Activated T-helper 2 cell treated with anti-CD3 and anti-CD28 coated beads, Interferon-gamma antibody, Interleukin-2, Interleukin-4, amounts not matched to agents 10 μg/mL and 5 μg/mL and 100 μg/mL, durations not matched to agents 14 hours and 24 hours and 36 hours (primary cell): ENCODE measurements at regions not wholly inside any gene's neighbourhood (a gene's known extent, or its start where the extent isn't known, plus 50 kb on each side); places are given as distances from the start of the nearest gene placed in this dataset.

ENCODE experiments used
- DNase-seq: peaks from one replicate; pipeline ENCODE4 v3.0.0; 2021; ENCODE audit warnings: low spot score
- H3K27ac Mint-ChIP-seq: one replicate; pipeline ENCODE4 v1.8.0; 2021; ENCODE audit warnings: mixed read lengths
- H3K27me3 Mint-ChIP-seq: one replicate; pipeline ENCODE4 v1.8.0; 2021; ENCODE audit warnings: low read depth, mixed read lengths
- H3K36me3 Mint-ChIP-seq: one replicate; pipeline ENCODE4 v1.8.0; 2021; ENCODE audit warnings: low read depth, mixed read lengths
- H3K4me1 Mint-ChIP-seq: one replicate; pipeline ENCODE4 v1.8.0; 2021; ENCODE audit warnings: low read depth, mixed read lengths
- H3K4me3 Mint-ChIP-seq: one replicate; pipeline ENCODE4 v1.8.0; 2021; ENCODE audit warnings: low read depth, mild to moderate bottlenecking, moderate library complexity, mixed read lengths
- H3K9me3 Mint-ChIP-seq: one replicate; pipeline ENCODE4 v1.8.0; 2021; ENCODE audit warnings: mixed read lengths
- intact Hi-C: fragments of 100-400 bp; cut with micrococcal nuclease; formaldehyde crosslinking; loops from one replicate; pipeline ENCODE4 v1.15.1; 2023

GRCh38 chr7:80277434-80278427 is 143.1 kb downstream of the GNAI1 start:
- Mint-ChIP-seq H3K4me1 (no peaks in the 10 kb centered on the region), H3K36me3 (no peaks in the 10 kb centered on the region), H3K9me3 (no peaks in the 10 kb centered on the region), H3K4me3 (no peak overlapping the region), H3K27me3 (peaks cover 3% of the 10 kb centered on the region), H3K27ac (no peak overlapping the region)
- intact Hi-C loops, result no loop called here
- DNase-seq, result no peak
